ENCODE measurements at regions not wholly inside any gene's neighbourhood (a gene's known extent, or its start where the extent isn't known, plus 50 kb on each side); places are given as distances from the start of the nearest gene placed in this dataset.
A peak's percentile ranks its signal among the peaks of the same experiment; 100 is the strongest.

DNA sequence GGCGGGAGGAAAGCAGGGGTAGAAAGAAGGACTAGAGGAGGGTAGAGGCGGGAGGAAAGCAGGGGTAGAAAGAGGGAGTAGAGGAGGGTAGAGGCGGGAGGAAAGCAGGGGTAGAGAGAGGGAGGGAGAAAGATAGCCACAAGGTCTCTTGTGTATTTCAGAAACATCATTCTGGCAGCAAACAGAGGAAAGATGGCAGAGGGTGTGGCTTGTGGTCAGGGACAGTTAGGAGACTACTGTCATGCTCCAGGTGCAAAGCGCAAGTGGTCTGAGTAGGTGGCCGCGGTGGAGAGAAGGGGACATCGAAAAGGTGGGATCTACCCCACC, 82.4 kb upstream of the TAF1B start:
- no peak overlapping the region for H3K9ac ChIP-seq (ENCODE audit: insufficient read depth, low read length, poor library complexity, severe bottlenecking)
- H3K27ac ChIP-seq (ENCODE audit: low read depth in 1 of 2, low read length in 2 of 2) = no peak overlapping the region
- no peaks in the 10 kb centered on the region for H3K9me3 ChIP-seq (replicated peaks in 1 of 2; ENCODE audit: control insufficient read depth in 1 of 2, insufficient read depth in 1 of 2, low read length in 2 of 2)
- no peak overlapping the region for H3K4me3 ChIP-seq (replicated peaks in 1 of 3; ENCODE audit: low read depth in 2 of 3, low read length in 3 of 3)
- H3K4me1 ChIP-seq (ENCODE audit: control insufficient read depth in 1 of 2, insufficient read depth in 2 of 2, low read length in 2 of 2) = peaks cover 29 to 35% of the 10 kb centered on the region in 2 donors
- WGBS (ENCODE audit: insufficient coverage) = 88% methylated on average over 7 of the region's 7 CpGs
- peaks cover 25 to 38% (median 36%) of the 10 kb centered on the region in 3 donors for H3K27me3 Mint-ChIP-seq (ENCODE audit: low read depth in 3 of 3)
- peaks cover 11 to 33% of the 10 kb centered on the region in 2 donors for H3K27me3 ChIP-seq (ENCODE audit: control insufficient read depth in 2 of 2, insufficient read depth in 2 of 2, low read length in 2 of 2)
- TF ChIP-seq, protein P1, sequence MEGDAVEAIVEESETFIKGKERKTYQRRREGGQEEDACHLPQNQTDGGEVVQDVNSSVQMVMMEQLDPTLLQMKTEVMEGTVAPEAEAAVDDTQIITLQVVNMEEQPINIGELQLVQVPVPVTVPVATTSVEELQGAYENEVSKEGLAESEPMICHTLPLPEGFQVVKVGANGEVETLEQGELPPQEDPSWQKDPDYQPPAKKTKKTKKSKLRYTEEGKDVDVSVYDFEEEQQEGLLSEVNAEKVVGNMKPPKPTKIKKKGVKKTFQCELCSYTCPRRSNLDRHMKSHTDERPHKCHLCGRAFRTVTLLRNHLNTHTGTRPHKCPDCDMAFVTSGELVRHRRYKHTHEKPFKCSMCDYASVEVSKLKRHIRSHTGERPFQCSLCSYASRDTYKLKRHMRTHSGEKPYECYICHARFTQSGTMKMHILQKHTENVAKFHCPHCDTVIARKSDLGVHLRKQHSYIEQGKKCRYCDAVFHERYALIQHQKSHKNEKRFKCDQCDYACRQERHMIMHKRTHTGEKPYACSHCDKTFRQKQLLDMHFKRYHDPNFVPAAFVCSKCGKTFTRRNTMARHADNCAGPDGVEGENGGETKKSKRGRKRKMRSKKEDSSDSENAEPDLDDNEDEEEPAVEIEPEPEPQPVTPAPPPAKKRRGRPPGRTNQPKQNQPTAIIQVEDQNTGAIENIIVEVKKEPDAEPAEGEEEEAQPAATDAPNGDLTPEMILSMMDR (IDR thresholded peaks at IDR 0.05) = no peak
- H3K79me2 ChIP-seq (ENCODE audit: insufficient read depth, low read length) = no peaks in the 10 kb centered on the region
- H3K36me3 Mint-ChIP-seq = peaks cover 2 to 3% of the 10 kb centered on the region in 2 donors
- H3K4me3 Mint-ChIP-seq = no peak overlapping the region
- no peak overlapping the region for H2AFZ ChIP-seq (ENCODE audit: insufficient read depth, low read depth, low read length, poor library complexity, severe bottlenecking)
- H3K9me3 Mint-ChIP-seq = peaks cover 0 to 4% (median 0%) of the 10 kb centered on the region in 7 donors
- H3K36me3 ChIP-seq (replicated peaks in 1 of 2; ENCODE audit: control insufficient read depth in 1 of 2, insufficient read depth in 2 of 2, low read length in 2 of 2) = no peaks in the 10 kb centered on the region
- no peaks in the 10 kb centered on the region for H4K20me1 ChIP-seq (ENCODE audit: insufficient read depth, low read length)
- DNase-seq = no peak
- peak overlapping the region in 1 of 7 donors; percentile 7 for H3K27ac Mint-ChIP-seq
- H3K4me1 Mint-ChIP-seq = peaks cover 41% of the 10 kb centered on the region
- intact Hi-C loops (cut with micrococcal nuclease) = no loop called here
- H3K4me2 ChIP-seq (replicated peaks; ENCODE audit: extremely low read depth, low read length, poor library complexity, severe bottlenecking) = no peak overlapping the region

DNA sequence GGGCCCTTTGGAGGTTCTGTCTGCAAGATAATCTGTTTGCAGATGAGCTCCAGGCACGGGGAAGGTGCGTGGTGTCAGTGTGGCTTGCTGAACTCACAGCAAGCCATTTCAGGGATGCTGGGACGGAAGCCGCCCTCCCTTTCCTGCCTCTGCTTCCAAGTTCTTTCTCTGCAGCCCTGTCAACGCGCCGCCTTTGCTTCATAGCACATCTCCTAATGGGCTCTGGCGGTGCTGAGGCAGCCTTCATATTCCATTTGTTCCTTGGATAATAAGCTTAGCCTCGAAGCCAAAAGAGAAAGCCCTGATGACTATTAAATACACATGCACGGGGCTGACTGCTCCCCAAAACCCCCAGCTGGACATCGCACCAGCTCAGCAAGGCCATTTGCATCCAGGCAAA, 81.7 kb upstream of the TAF1B start:
- Mint-ChIP-seq H3K27ac (no peak overlapping the region), H3K4me3 (no peak overlapping the region), H3K36me3 (peaks cover 2 to 3% of the 10 kb centered on the region in 2 donors), H3K4me1 (peaks cover 45% of the 10 kb centered on the region), H3K27me3 (ENCODE audit: low read depth in 3 of 3) (peaks cover 21 to 31% (median 28%) of the 10 kb centered on the region in 3 donors), H3K9me3 (peaks cover 0 to 4% (median 0%) of the 10 kb centered on the region in 7 donors)
- WGBS (ENCODE audit: insufficient coverage) = 96% methylated on average over 8 of the region's 11 CpGs
- Histone ChIP-seq H3K4me3 (replicated peaks in 1 of 3; ENCODE audit: low read depth in 2 of 3, low read length in 3 of 3) (no peak overlapping the region), H3K9ac (ENCODE audit: insufficient read depth, low read length, poor library complexity, severe bottlenecking) (no peak overlapping the region), H3K27me3 (ENCODE audit: control insufficient read depth in 2 of 2, insufficient read depth in 2 of 2, low read length in 2 of 2) (peaks cover 11 to 26% of the 10 kb centered on the region in 2 donors), H2AFZ (ENCODE audit: insufficient read depth, low read depth, low read length, poor library complexity, severe bottlenecking) (no peak overlapping the region), H4K20me1 (ENCODE audit: insufficient read depth, low read length) (no peaks in the 10 kb centered on the region), H3K27ac (ENCODE audit: low read depth in 1 of 2, low read length in 2 of 2) (no peak overlapping the region), H3K9me3 (replicated peaks in 1 of 2; ENCODE audit: control insufficient read depth in 1 of 2, insufficient read depth in 1 of 2, low read length in 2 of 2) (no peaks in the 10 kb centered on the region), H3K4me2 (replicated peaks; ENCODE audit: extremely low read depth, low read length, poor library complexity, severe bottlenecking) (no peak overlapping the region), H3K4me1 (ENCODE audit: control insufficient read depth in 1 of 2, insufficient read depth in 2 of 2, low read length in 2 of 2) (peaks cover 33 to 41% of the 10 kb centered on the region in 2 donors), H3K79me2 (ENCODE audit: insufficient read depth, low read length) (no peaks in the 10 kb centered on the region), H3K36me3 (replicated peaks in 1 of 2; ENCODE audit: control insufficient read depth in 1 of 2, insufficient read depth in 2 of 2, low read length in 2 of 2) (no peaks in the 10 kb centered on the region)
- intact Hi-C loops (cut with micrococcal nuclease) = no loop called here
- TF ChIP-seq, protein P1 (IDR thresholded peaks at IDR 0.05) = no peak
- no peak for DNase-seq
